Adrenal gland (tissue), 9 donors: ENCODE measurements at regions not wholly inside any gene's neighbourhood (a gene's known extent, or its start where the extent isn't known, plus 50 kb on each side); places are given as distances from the start of the nearest gene placed in this dataset.

Experiments used
- DNase-seq, 7 donors: peaks; one replicate each; pipeline ENCODE4 v3.0.0-alpha.2; 2019 to 2020
- H3K27ac ChIP-seq, 5 donors: fragments of 200-600 bp; sonication (generic) in 4 of 5; 1 replicate in 3 of 5; 2 replicates in 2 of 5; pipeline versions ENCODE4 v1.5.1 to v1.8.0; 2016 to 2020; ENCODE audit warnings: mild to moderate bottlenecking in 1 of 5
- H3K27me3 ChIP-seq: fragments of 200-600 bp; 2 replicates; pipeline ENCODE4 v1.8.0; 2021
- H3K36me3 ChIP-seq, 2 donors: fragments of 200-600 bp; replicated peaks in 1 of 2; 1 replicate in 1 of 2; 2 replicates in 1 of 2; pipeline versions ENCODE4 v1.5.1 to v1.8.0; 2018 to 2022
- H3K4me1 ChIP-seq, 2 donors: fragments of 200-600 bp; replicated peaks in 1 of 2; 1 replicate in 1 of 2; 2 replicates in 1 of 2; pipeline versions ENCODE4 v1.5.1 to v1.8.0; 2018 to 2021
- H3K4me3 ChIP-seq, 4 donors: fragments of 200-600 bp; sonication (generic) in 3 of 4; one replicate each; pipeline ENCODE4 v1.5.1; 2016 to 2018
- H3K9me3 ChIP-seq, 3 donors: fragments of 200-600 bp; sonication (generic) in 1 of 3; replicated peaks in 1 of 3; 1 replicate in 2 of 3; 2 replicates in 1 of 3; pipeline versions ENCODE4 v1.5.1 to v1.8.0; 2016 to 2021
- POLR2A ChIP-seq, 2 donors: fragments of 450-650 bp; IDR thresholded peaks; one replicate each; pipeline ENCODE4 v1.6.1; 2017; ENCODE audit warnings: antibody characterized with exemption in 2 of 2, mild to moderate bottlenecking in 2 of 2, moderate library complexity in 1 of 2
- WGBS, 4 donors: extraction: QIAGEN DNeasy Blood & Tissue Kit in 2 of 4; methylation state at CpG; one replicate each; pipeline versions ENCODE4 v1.1.5 to v1.1.7; 2013 to 2017; 5-methylcytosine and 5-hydroxymethylcytosine counted together
- intact Hi-C, 2 donors: fragments of 100-400 bp; cut with DNase I; formaldehyde crosslinking; loops; one replicate each; pipeline versions ENCODE4 v1.14.1 to v1.15.0; 2022 to 2023
- TF ChIP-seq, protein P1 (sequence below), 6 experiments: fragments of 450-650 bp in 4 of 6; fragments of 200-600 bp in 2 of 6; sonication (generic) in 1 of 6; IDR thresholded peaks; 1 replicate in 5 of 6; 2 replicates in 1 of 6; pipeline versions ENCODE4 v1.5.1 to v1.8.0; 2016 to 2021; ENCODE audit warnings: antibody characterized with exemption in 6 of 6, mild to moderate bottlenecking in 2 of 6, moderate library complexity in 1 of 6
- donor health status: healthy with polysubstance abuse.
- donor health status: Bipolar disorder and iron deficiency.
- donor health status: DM: yes; HTN: yes; CAD: no.
- donor health status: DM: no; HTN: no; CAD: no.
- donor health status: DM: no; HTN: no; CAD: no.

DNA sequence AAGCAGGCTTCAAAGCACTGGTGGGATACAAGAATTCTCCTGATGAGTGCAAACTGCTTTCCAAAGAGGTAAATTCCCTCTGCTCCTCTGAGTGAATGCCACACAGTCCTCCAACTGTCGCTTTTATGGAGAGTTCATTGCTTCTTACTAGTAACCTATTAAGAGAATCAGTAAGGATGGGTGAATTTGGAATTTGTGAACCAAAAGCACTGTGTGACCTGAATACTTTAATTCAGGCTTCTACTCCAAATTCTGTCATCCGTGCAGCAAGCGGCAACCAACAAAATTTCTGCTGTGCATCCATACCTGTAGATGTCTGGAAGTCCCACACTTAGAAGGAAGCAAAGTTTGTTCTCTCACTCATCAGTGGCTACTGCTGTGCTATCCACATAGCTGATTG is 66.7 kb upstream of the SNRK start:
- H3K4me3 ChIP-seq: no peak overlapping the region
- DNase-seq: no peak
- no peak overlapping the region for H3K27ac ChIP-seq
- TF ChIP-seq POLR2A (IDR thresholded peaks at IDR 0.05): no peak
- TF ChIP-seq, protein P1, sequence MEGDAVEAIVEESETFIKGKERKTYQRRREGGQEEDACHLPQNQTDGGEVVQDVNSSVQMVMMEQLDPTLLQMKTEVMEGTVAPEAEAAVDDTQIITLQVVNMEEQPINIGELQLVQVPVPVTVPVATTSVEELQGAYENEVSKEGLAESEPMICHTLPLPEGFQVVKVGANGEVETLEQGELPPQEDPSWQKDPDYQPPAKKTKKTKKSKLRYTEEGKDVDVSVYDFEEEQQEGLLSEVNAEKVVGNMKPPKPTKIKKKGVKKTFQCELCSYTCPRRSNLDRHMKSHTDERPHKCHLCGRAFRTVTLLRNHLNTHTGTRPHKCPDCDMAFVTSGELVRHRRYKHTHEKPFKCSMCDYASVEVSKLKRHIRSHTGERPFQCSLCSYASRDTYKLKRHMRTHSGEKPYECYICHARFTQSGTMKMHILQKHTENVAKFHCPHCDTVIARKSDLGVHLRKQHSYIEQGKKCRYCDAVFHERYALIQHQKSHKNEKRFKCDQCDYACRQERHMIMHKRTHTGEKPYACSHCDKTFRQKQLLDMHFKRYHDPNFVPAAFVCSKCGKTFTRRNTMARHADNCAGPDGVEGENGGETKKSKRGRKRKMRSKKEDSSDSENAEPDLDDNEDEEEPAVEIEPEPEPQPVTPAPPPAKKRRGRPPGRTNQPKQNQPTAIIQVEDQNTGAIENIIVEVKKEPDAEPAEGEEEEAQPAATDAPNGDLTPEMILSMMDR (IDR thresholded peaks at IDR 0.05): no peak
- H3K9me3 ChIP-seq: no peaks in the 10 kb centered on the region
- no peaks in the 10 kb centered on the region for H3K27me3 ChIP-seq
- intact Hi-C loops: loop anchor here (5.0 to 10.0 kb wide), 2 partner anchors 283 to 285 kb away; no protein-coding TSS in a partner anchor
- WGBS, 4 donors: 90 to 98% (median 96%) methylated on average over 3 of the region's 3 CpGs
- no peaks in the 10 kb centered on the region for H3K4me1 ChIP-seq
- no peaks in the 10 kb centered on the region for H3K36me3 ChIP-seq

DNA sequence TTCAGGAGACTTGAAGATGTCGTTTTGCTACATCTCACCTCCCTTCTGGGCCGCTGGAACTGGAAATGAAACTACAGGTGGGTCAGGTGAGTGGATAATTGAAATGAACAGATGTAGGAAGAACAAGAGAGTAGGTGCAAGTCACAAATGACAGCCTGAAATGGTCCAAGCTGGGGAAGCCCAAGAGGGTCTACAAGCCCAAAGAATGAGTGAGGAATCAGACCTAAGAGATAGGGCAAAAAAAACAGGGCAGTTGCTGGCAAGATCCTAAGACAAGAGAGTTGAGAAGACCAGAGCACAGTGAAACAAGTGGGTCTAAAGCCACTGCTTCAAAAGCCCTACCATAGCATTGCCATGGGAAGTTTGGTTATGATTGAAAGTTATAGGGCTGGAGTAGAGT is 67.4 kb upstream of the SNRK start:
- WGBS, 4 donors: 80 to 89% (median 83%) methylated on average over 2 of the region's 2 CpGs
- Histone ChIP-seq H3K9me3 (no peaks in the 10 kb centered on the region), H3K27ac (no peak overlapping the region), H3K4me3 (no peak overlapping the region), H3K27me3 (no peaks in the 10 kb centered on the region), H3K36me3 (no peaks in the 10 kb centered on the region), H3K4me1 (no peaks in the 10 kb centered on the region)
- intact Hi-C loops: no loop called here
- TF ChIP-seq, protein P1 (IDR thresholded peaks at IDR 0.05): no peak
- TF ChIP-seq POLR2A (IDR thresholded peaks at IDR 0.05): no peak
- DNase-seq: no peak

DNA sequence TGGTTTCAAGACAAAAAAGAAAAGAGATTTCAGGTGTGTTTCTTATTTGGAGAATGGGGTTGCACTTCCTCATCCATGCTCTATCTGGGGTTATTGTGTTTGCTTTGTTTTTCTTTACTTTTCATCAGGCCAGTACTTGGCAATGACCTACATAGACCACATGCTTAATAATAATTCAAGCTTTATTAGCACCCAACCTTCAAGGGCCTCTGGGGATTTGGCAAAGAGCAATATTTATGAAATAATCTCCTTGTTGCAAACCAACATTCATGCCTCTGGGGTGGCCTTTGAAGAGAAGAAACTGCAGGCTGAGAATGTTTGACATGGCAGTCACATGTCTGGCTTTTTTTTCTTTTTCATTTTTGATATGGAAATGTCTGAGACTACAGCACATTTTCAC is 68.2 kb upstream of the SNRK start:
- TF ChIP-seq, protein P1 (IDR thresholded peaks at IDR 0.05): no peak
- no peak for TF ChIP-seq POLR2A (IDR thresholded peaks at IDR 0.05)
- DNase-seq: no peak
- intact Hi-C loops: no loop called here
- H3K9me3 ChIP-seq: no peaks in the 10 kb centered on the region
- no peak overlapping the region for H3K4me3 ChIP-seq
- no peaks in the 10 kb centered on the region for H3K4me1 ChIP-seq
- no peak overlapping the region for H3K27ac ChIP-seq
- no peaks in the 10 kb centered on the region for H3K27me3 ChIP-seq
- no peaks in the 10 kb centered on the region for H3K36me3 ChIP-seq

DNA sequence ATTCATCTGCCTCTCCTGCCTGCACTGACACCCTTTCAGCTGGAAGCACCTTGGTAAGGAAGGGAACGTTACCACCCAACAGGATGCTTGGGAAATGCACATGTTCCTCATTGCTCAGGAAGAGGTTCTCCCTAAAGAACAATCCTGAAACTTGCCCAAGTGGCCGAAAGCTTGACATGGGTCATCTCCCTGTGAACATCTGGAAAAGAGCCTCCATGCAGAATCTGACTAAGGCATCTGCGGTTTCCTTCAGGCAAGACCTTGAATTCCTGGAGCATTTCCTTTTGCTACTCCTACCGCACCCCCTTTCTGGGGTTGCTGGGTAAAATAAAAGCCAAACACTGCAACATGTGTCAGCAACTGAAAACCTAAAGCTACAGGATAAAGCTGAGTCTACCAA is 68.7 kb upstream of the SNRK start:
- no peak for DNase-seq
- Histone ChIP-seq H3K27ac (no peak overlapping the region), H3K9me3 (no peaks in the 10 kb centered on the region), H3K4me3 (no peak overlapping the region), H3K36me3 (no peaks in the 10 kb centered on the region), H3K4me1 (no peaks in the 10 kb centered on the region), H3K27me3 (no peaks in the 10 kb centered on the region)
- WGBS, 4 donors: 79 to 92% (median 85%) methylated on average over 4 of the region's 4 CpGs
- intact Hi-C loops: no loop called here
- TF ChIP-seq, protein P1 (IDR thresholded peaks at IDR 0.05): no peak
- TF ChIP-seq POLR2A (IDR thresholded peaks at IDR 0.05): no peak
